OCI-LY3 (cell line): ENCODE measurements at regions not wholly inside any gene's neighbourhood (a gene's known extent, or its start where the extent isn't known, plus 50 kb on each side); places are given as distances from the start of the nearest gene placed in this dataset.

Source experiments
- CTCF ChIP-seq: fragments of 200-600, 300-600 bp; sonication (generic); IDR thresholded peaks from 2 replicates; pipeline ENCODE4 v1.5.1; 2014; ENCODE audit warnings: antibody characterized with exemption, low read length, low read depth
- EZH2phosphoT487 ChIP-seq: fragments of 200-600 bp; shearing (Covaris generic); IDR thresholded peaks from 2 replicates; pipeline ENCODE4 v1.6.1; 2018; ENCODE audit warnings: antibody characterized with exemption, mixed run types, low read depth

GRCh38 chr4:186810613-186811150, 87.0 kb upstream of the FAT1 start:
- no peak for TF ChIP-seq CTCF
- no peak for TF ChIP-seq EZH2phosphoT487
